H1 (cell line): ENCODE measurements at regions not wholly inside any gene's neighbourhood (a gene's known extent, or its start where the extent isn't known, plus 50 kb on each side); places are given as distances from the start of the nearest gene placed in this dataset.

Source experiments
- CTCF ChIA-PET: fragments of 300-600 bp; sonication (Branson Sonifier 250); formaldehyde crosslinking; loops from one replicate; lab custom pipeline; 2021; ENCODE audit not compliant: partially characterized antibody; lab: Charles Lee
- POLR2A ChIA-PET: fragments of 300-600 bp; sonication (Branson Sonifier 250); formaldehyde crosslinking; loops from one replicate; lab custom pipeline; 2021; ENCODE audit warnings: inconsistent platforms; ENCODE audit not compliant: partially characterized antibody; lab: Charles Lee
- DNase-seq, 2 experiments: peaks; one replicate each; pipeline versions ENCODE4 v3.0.0 to v3.0.0-alpha.2; 2010 to 2022; ENCODE audit warnings: low spot score in 2 of 2, low read depth in 1 of 2, mixed read lengths in 1 of 2
- FAIRE-seq: peaks from 2 replicates; lab custom pipeline; 2011; peaks lifted over from hg19 to GRCh38; lab: Jason Lieb, UNC
- H2AFZ ChIP-seq: 2 replicates; pipeline ENCODE4 v1.8.1; 2012; ENCODE audit warnings: low read length, inconsistent platforms
- H2AK5ac ChIP-seq: 2 replicates; pipeline ENCODE4 v1.6.1; 2013; ENCODE audit warnings: low read depth, low read length
- H2BK120ac ChIP-seq: replicated peaks from 2 replicates; pipeline ENCODE3; 2013; ENCODE audit warnings: low read depth, low read length, inconsistent platforms
- H2BK12ac ChIP-seq: 2 replicates; pipeline ENCODE4 v1.6.1; 2013; ENCODE audit warnings: low read depth, low read length
- H2BK15ac ChIP-seq: 2 replicates; pipeline ENCODE4 v1.6.1; 2013; ENCODE audit warnings: low read length
- H2BK20ac ChIP-seq: 2 replicates; pipeline ENCODE4 v1.6.1; 2013; ENCODE audit warnings: low read length
- H2BK5ac ChIP-seq: 2 replicates; pipeline ENCODE4 v1.6.1; 2013; ENCODE audit warnings: low read depth, low read length
- H3K14ac ChIP-seq: 2 replicates; pipeline ENCODE4 v1.6.1; 2013; ENCODE audit warnings: inconsistent platforms; ENCODE audit not compliant: insufficient read length
- H3K18ac ChIP-seq: 2 replicates; pipeline ENCODE4 v1.6.1; 2013; ENCODE audit warnings: low read length; ENCODE audit errors: extremely low read depth
- H3K23ac ChIP-seq: 2 replicates; pipeline ENCODE4 v1.6.1; 2013; ENCODE audit warnings: inconsistent platforms; ENCODE audit not compliant: insufficient read length
- H3K23me2 ChIP-seq: 2 replicates; pipeline ENCODE4 v1.6.1; 2013; ENCODE audit warnings: low read depth, low read length
- H3K27ac ChIP-seq: 2 replicates; pipeline ENCODE4 v1.6.1; 2011; ENCODE audit warnings: low read depth, low read length, inconsistent platforms
- H3K27me3 ChIP-seq, 4 experiments: replicated peaks in 1 of 4; 1 replicate in 1 of 4; 2 replicates in 3 of 4; pipeline versions ENCODE4 v1.6.1 to v1.8.1; 2011 to 2013; ENCODE audit warnings: low read length in 3 of 4, mild to moderate bottlenecking in 3 of 4, inconsistent platforms in 2 of 4, mixed read lengths in 2 of 4, moderate library complexity in 1 of 4; ENCODE audit not compliant: control insufficient read depth in 3 of 4, insufficient read depth in 3 of 4; ENCODE audit errors: extremely low read depth in 1 of 4
- H3K36me3 ChIP-seq, 4 experiments: 2 replicates each; pipeline versions ENCODE4 v1.6.1 to v1.8.1; 2011 to 2013; ENCODE audit warnings: mild to moderate bottlenecking in 4 of 4, low read length in 3 of 4, moderate library complexity in 2 of 4, control low read depth in 1 of 4, inconsistent platforms in 1 of 4; ENCODE audit not compliant: insufficient read depth in 4 of 4, control insufficient read depth in 2 of 4
- H3K4ac ChIP-seq: replicated peaks from 2 replicates; pipeline ENCODE3; 2013; ENCODE audit warnings: low read length, low read depth, mixed read lengths, inconsistent platforms; ENCODE audit not compliant: insufficient read length
- H3K4me1 ChIP-seq, 4 experiments: replicated peaks in 1 of 4; 1 replicate in 1 of 4; 2 replicates in 3 of 4; pipeline versions ENCODE4 v1.6.1 to v1.8.1; 2011 to 2013; ENCODE audit warnings: low read length in 3 of 4, inconsistent platforms in 2 of 4, mixed read lengths in 1 of 4; ENCODE audit not compliant: insufficient read depth in 4 of 4, control insufficient read depth in 3 of 4
- H3K4me2 ChIP-seq, 2 experiments: 2 replicates each; pipeline versions ENCODE4 v1.6.1 to v1.8.1; 2011 to 2013; ENCODE audit warnings: low read depth in 2 of 2, low read length in 2 of 2, control low read depth in 1 of 2, inconsistent platforms in 1 of 2, mild to moderate bottlenecking in 1 of 2; ENCODE audit not compliant: insufficient read depth in 1 of 2
- H3K4me3 ChIP-seq, 4 experiments: fragments of 200-600, 300-600 bp in 1 of 4; sonication (generic), shearing (Covaris generic), sonication (Bioruptor Twin) in 1 of 4; 2 replicates each; pipeline versions ENCODE4 v1.5.1 to v1.8.1; 2011 to 2016; ENCODE audit warnings: low read length in 4 of 4, low read depth in 3 of 4, control low read depth in 2 of 4, inconsistent platforms in 2 of 4, mild to moderate bottlenecking in 2 of 4, mixed read lengths in 1 of 4, moderate library complexity in 1 of 4; ENCODE audit not compliant: insufficient read depth in 2 of 4; ENCODE audit errors: extremely low read depth in 1 of 4
- H3K56ac ChIP-seq: replicated peaks from 2 replicates; pipeline ENCODE3; 2013; ENCODE audit warnings: low read depth, mild to moderate bottlenecking, mixed read lengths, low read length, inconsistent platforms; ENCODE audit not compliant: insufficient read length
- H3K79me1 ChIP-seq: 2 replicates; pipeline ENCODE4 v1.6.1; 2013; ENCODE audit warnings: low read depth, low read length, control low read depth
- H3K79me2 ChIP-seq, 2 experiments: 2 replicates each; pipeline versions ENCODE4 v1.6.1 to v1.8.1; 2012 to 2013; ENCODE audit warnings: low read length in 2 of 2, mild to moderate bottlenecking in 2 of 2, inconsistent platforms in 1 of 2; ENCODE audit not compliant: insufficient read depth in 2 of 2, control insufficient read depth in 1 of 2
- H3K9ac ChIP-seq, 4 experiments: replicated peaks in 1 of 4; 1 replicate in 1 of 4; 2 replicates in 3 of 4; pipeline versions ENCODE4 v1.6.1 to v1.8.1; 2011 to 2013; ENCODE audit warnings: low read depth in 3 of 4, low read length in 3 of 4, control low read depth in 2 of 4, mild to moderate bottlenecking in 2 of 4, moderate library complexity in 2 of 4, inconsistent platforms in 1 of 4; ENCODE audit errors: extremely low read depth in 1 of 4
- H3K9me3 ChIP-seq, 2 experiments: 2 replicates each; pipeline versions ENCODE4 v1.6.1 to v1.8.1; 2012 to 2013; ENCODE audit warnings: mild to moderate bottlenecking in 2 of 2, moderate library complexity in 2 of 2, control low read depth in 1 of 2, inconsistent platforms in 1 of 2, low read depth in 1 of 2, low read length in 1 of 2, mixed read lengths in 1 of 2; ENCODE audit not compliant: insufficient read depth in 2 of 2
- H4K20me1 ChIP-seq, 2 experiments: replicated peaks in 1 of 2; 2 replicates each; pipeline versions ENCODE3 to v1.8.1; 2011 to 2013; ENCODE audit warnings: inconsistent platforms in 2 of 2, low read length in 2 of 2, mild to moderate bottlenecking in 1 of 2; ENCODE audit not compliant: insufficient read depth in 2 of 2, control insufficient read depth in 1 of 2
- H4K5ac ChIP-seq: 2 replicates; pipeline ENCODE4 v1.6.1; 2013; ENCODE audit warnings: low read length, low read depth, mixed read lengths, inconsistent platforms; ENCODE audit not compliant: insufficient read length
- H4K8ac ChIP-seq: 2 replicates; pipeline ENCODE4 v1.8.0; 2013; ENCODE audit warnings: mild to moderate bottlenecking, moderate library complexity, low read length, inconsistent platforms; ENCODE audit not compliant: insufficient read depth; ENCODE audit errors: extremely low read depth
- H4K91ac ChIP-seq: replicated peaks from 2 replicates; pipeline ENCODE3; 2013; ENCODE audit warnings: low read length, mixed read lengths, inconsistent platforms; ENCODE audit not compliant: insufficient read length
- ATF2 ChIP-seq: IDR thresholded peaks from 2 replicates; pipeline ENCODE4 v1.6.1; 2012; ENCODE audit warnings: low read length, inconsistent platforms
- CBX5 ChIP-seq: fragments of 300-800, 300-1000 bp; sonication (generic); IDR thresholded peaks from 2 replicates; pipeline ENCODE4 v1.7.1; 2016; ENCODE audit warnings: antibody characterized with exemption, low read length, low read depth
- CBX8 ChIP-seq: fragments of 300-800, 300-1000 bp; sonication (generic); IDR thresholded peaks from 2 replicates; pipeline ENCODE4 v1.7.1; 2016; ENCODE audit warnings: low read depth, low read length, borderline replicate concordance
- E2F6 ChIP-seq: IDR thresholded peaks from 2 replicates; pipeline ENCODE4 v1.6.1; 2012; ENCODE audit warnings: inconsistent platforms
- HDAC2 ChIP-seq, 2 experiments: fragments of 300-600 bp in 1 of 2; sonication (generic) in 1 of 2; IDR thresholded peaks; 2 replicates each; pipeline ENCODE4 v1.6.1; 2011 to 2012; ENCODE audit warnings: low read depth in 2 of 2, low read length in 2 of 2, mild to moderate bottlenecking in 2 of 2, moderate library complexity in 2 of 2, borderline replicate concordance in 1 of 2, inconsistent platforms in 1 of 2
- RNF2 ChIP-seq: fragments of 200-900, 300-1000 bp; sonication (generic); IDR thresholded peaks from 2 replicates; pipeline ENCODE4 v1.7.1; 2016; ENCODE audit warnings: borderline replicate concordance, low read depth, mild to moderate bottlenecking, antibody characterized with exemption, low read length; ENCODE audit not compliant: poor library complexity, severe bottlenecking; ENCODE audit errors: missing control alignments
- SIN3A ChIP-seq, 2 experiments: IDR thresholded peaks in 1 of 2; conservative IDR thresholded peaks in 1 of 2; 2 replicates each; pipeline ENCODE4 v1.6.1; 2011 to 2012; ENCODE audit warnings: low read length in 2 of 2, improper control_type of control experiment in 1 of 2, low read depth in 1 of 2, mild to moderate bottlenecking in 1 of 2
- SIX5 ChIP-seq: IDR thresholded peaks from 2 replicates; pipeline ENCODE4 v1.6.1; 2011; ENCODE audit warnings: mild to moderate bottlenecking, low read depth, low read length
- SP1 ChIP-seq: IDR thresholded peaks from 2 replicates; pipeline ENCODE4 v1.6.1; 2011; ENCODE audit warnings: low read depth, low read length
- SRF ChIP-seq: IDR thresholded peaks from 2 replicates; pipeline ENCODE4 v1.6.1; 2011; ENCODE audit warnings: mild to moderate bottlenecking, low read depth, low read length, moderate library complexity
- TCF12 ChIP-seq: IDR thresholded peaks from 2 replicates; pipeline ENCODE4 v1.6.1; 2011; ENCODE audit warnings: low read depth, mild to moderate bottlenecking, low read length
- WGBS, 2 experiments: shearing (Covaris generic) in 1 of 2; methylation state at CpG; one replicate each; pipeline versions ENCODE4 v1.1.6 to v1.1.7; 2013 to 2015; ENCODE audit warnings: low lambda C conversion rate in 2 of 2, mixed read lengths in 2 of 2, inconsistent platforms in 1 of 2, low coverage in 1 of 2, missing lambda C conversion rate in 1 of 2; ENCODE audit not compliant: insufficient replicate concordance in 2 of 2, insufficient coverage in 1 of 2, insufficient read length in 1 of 2; ENCODE audit errors: extremely low coverage in 1 of 2, missing lambda C conversion rate in 1 of 2; 5-methylcytosine and 5-hydroxymethylcytosine counted together

- H3K79me1 ChIP-seq, result no peaks in the 10 kb centered on the region
- ChIA-PET POLR2A (no interaction called here), CTCF (interaction anchor here (1.2 to 1.7 kb wide), 3 partner anchors 9 to 204 kb away, joined by 3 to 5 read pairs (median 4); no protein-coding TSS in a partner anchor)
- no peaks in the 10 kb centered on the region for H3K79me2 ChIP-seq
- H3K56ac ChIP-seq, result no peak overlapping the region
- no peaks in the 10 kb centered on the region for H3K23me2 ChIP-seq
- H4K91ac ChIP-seq, result no peak overlapping the region
- H3K14ac ChIP-seq, result no peak overlapping the region
- H3K9me3 ChIP-seq, result no peaks in the 10 kb centered on the region
- FAIRE-seq (no peak), DNase-seq (no peak)
- no peak overlapping the region for H2BK120ac ChIP-seq
- 96% methylated on average over 1 of the region's 1 CpG; no CpG with 5 or more reads in 1 of the 2 experiments for WGBS, 2 experiments
- no peaks in the 10 kb centered on the region for H4K20me1 ChIP-seq
- no peak overlapping the region for H2BK20ac ChIP-seq
- no peak overlapping the region for H4K8ac ChIP-seq
- no peak overlapping the region for H3K4ac ChIP-seq
- no peaks in the 10 kb centered on the region for H3K36me3 ChIP-seq
- no peak overlapping the region for H4K5ac ChIP-seq
- no peak overlapping the region for H3K4me2 ChIP-seq
- no peak overlapping the region for H3K23ac ChIP-seq
- no peaks in the 10 kb centered on the region for H3K27me3 ChIP-seq
- no peak overlapping the region for H2AK5ac ChIP-seq
- no peak overlapping the region for H2BK5ac ChIP-seq
- H3K4me1 ChIP-seq, result no peaks in the 10 kb centered on the region
- no peak overlapping the region for H3K9ac ChIP-seq
- no peak overlapping the region for H2AFZ ChIP-seq
- no peak overlapping the region for H2BK12ac ChIP-seq
- no peak overlapping the region for H2BK15ac ChIP-seq
- no peak overlapping the region for H3K4me3 ChIP-seq
- no peak overlapping the region for H3K18ac ChIP-seq
- H3K27ac ChIP-seq, result no peak overlapping the region
- TF ChIP-seq SIX5, result no peak
- TF ChIP-seq CBX8, result no peak
- no peak for TF ChIP-seq ATF2
- TF ChIP-seq HDAC2 (IDR thresholded peaks at IDR 0.05; ENCODE audit: borderline replicate concordance in 1 of 2, low read depth in 2 of 2, low read length in 2 of 2), result no peak
- TF ChIP-seq SIN3A (conservative IDR thresholded peaks at IDR 0.05 in 1 of 2, IDR thresholded peaks at IDR 0.05 in 1 of 2; ENCODE audit: low read depth in 1 of 2, low read length in 2 of 2), result no peak
- TF ChIP-seq TCF12, result no peak
- TF ChIP-seq SP1, result no peak
- no peak for TF ChIP-seq CBX5
- TF ChIP-seq SRF, result no peak
- no peak for TF ChIP-seq E2F6
- no peak for TF ChIP-seq RNF2
Observed at GRCh38 chr5:37988454-37989046, 148.7 kb upstream of the GDNF start.
